Panc1 (cell line): ENCODE measurements at regions not wholly inside any gene's neighbourhood (a gene's known extent, or its start where the extent isn't known, plus 50 kb on each side); places are given as distances from the start of the nearest gene placed in this dataset.

Experiments used
- ATAC-seq: fragments of 200-7000 bp; cut with Tn5 transposase; 2 replicates; pipeline ENCODE4 v1.9.1; 2020; ENCODE audit warnings: mild to moderate bottlenecking, moderate library complexity
- BruUV-seq: library from RNA; stranded (reverse); fragments of 400-500 nt; replicated peaks from 2 replicates; lab custom pipeline; 2021; lab: Mats Ljungman, UMichigan
- CTCF ChIA-PET: fragments of 300-600 bp; sonication (Branson Sonifier 250); formaldehyde crosslinking; loops from one replicate; lab custom pipeline; 2022; ENCODE audit warnings: antibody characterized with exemption; lab: Charles Lee
- POLR2A ChIA-PET: fragments of 300-600 bp; sonication (Branson Sonifier 250); formaldehyde crosslinking; loops from one replicate; lab custom pipeline; 2022; ENCODE audit warnings: antibody characterized with exemption; lab: Charles Lee
- DNase-seq: peaks from one replicate; pipeline ENCODE4 v3.0.0-alpha.2; 2010; ENCODE audit warnings: low read depth, low spot score
- H3K27ac ChIP-seq: 2 replicates; pipeline ENCODE4 v1.5.1; 2011; ENCODE audit warnings: mild to moderate bottlenecking, low read length, inconsistent platforms
- H3K27me3 ChIP-seq: fragments of 200-500 bp; sonication (Bioruptor generic); 2 replicates; pipeline ENCODE4 v1.6.0; 2014; ENCODE audit warnings: low read length, inconsistent platforms; ENCODE audit not compliant: control insufficient read depth, insufficient read depth
- H3K36me3 ChIP-seq: fragments of 200-500 bp; sonication (Bioruptor generic); 2 replicates; pipeline ENCODE4 v1.5.1; 2014; ENCODE audit warnings: inconsistent platforms, mild to moderate bottlenecking, low read length, moderate library complexity; ENCODE audit not compliant: control insufficient read depth, insufficient read depth
- H3K4me1 ChIP-seq: 2 replicates; pipeline ENCODE4 v1.5.1; 2011; ENCODE audit warnings: inconsistent platforms, mild to moderate bottlenecking, low read length, moderate library complexity; ENCODE audit not compliant: control insufficient read depth, insufficient read depth
- H3K4me3 ChIP-seq, 2 experiments: 2 replicates each; pipeline ENCODE4 v1.5.1; 2011 to 2012; ENCODE audit warnings: low read depth in 2 of 2, low read length in 2 of 2, mild to moderate bottlenecking in 2 of 2, inconsistent platforms in 1 of 2, moderate library complexity in 1 of 2
- H3K9me3 ChIP-seq: fragments of 200-500 bp; sonication (Bioruptor generic); 2 replicates; pipeline ENCODE4 v1.5.1; 2014; ENCODE audit warnings: low read depth, mild to moderate bottlenecking, inconsistent platforms, low read length, moderate library complexity; ENCODE audit not compliant: control insufficient read depth, insufficient read depth
- POLR2AphosphoS5 ChIP-seq: IDR thresholded peaks from 2 replicates; pipeline ENCODE4 v1.6.1; 2012; ENCODE audit warnings: mild to moderate bottlenecking, low read depth, low read length, moderate library complexity
- SIN3A ChIP-seq: IDR thresholded peaks from 2 replicates; pipeline ENCODE4 v1.6.1; 2012; ENCODE audit warnings: low read depth, mild to moderate bottlenecking, low read length, moderate library complexity, borderline replicate concordance; ENCODE audit not compliant: insufficient read depth
- TCF7L2 ChIP-seq: IDR thresholded peaks from 2 replicates; pipeline ENCODE4 v1.6.1; 2011; ENCODE audit warnings: mild to moderate bottlenecking, low read depth, low read length, inconsistent platforms
- in situ Hi-C: cut with HindIII; loops from 2 replicates; pipeline ENCODE4 v1.10.0; 2016; ENCODE audit warnings: low sequenced_read_pairs, low pct_unique_long_range_greater_than_20kb
- intact Hi-C: fragments of 100-400 bp; cut with micrococcal nuclease; formaldehyde crosslinking; loops from one replicate; pipeline ENCODE4 v1.10.0; 2022; ENCODE audit not compliant: unreplicated experiment
- TF ChIP-seq, protein P1 (sequence below): fragments of 450-650 bp; IDR thresholded peaks from 2 replicates; pipeline ENCODE4 v1.5.1; 2017; ENCODE audit warnings: mild to moderate bottlenecking
- TF ChIP-seq, protein P2 (sequence below), 2 experiments: IDR thresholded peaks; 2 replicates each; pipeline ENCODE4 v1.6.1; 2011 to 2012; ENCODE audit warnings: low read depth in 2 of 2, control low read depth in 1 of 2, low read length in 1 of 2, mild to moderate bottlenecking in 1 of 2, moderate library complexity in 1 of 2; ENCODE audit not compliant: insufficient read depth in 1 of 2

DNA sequence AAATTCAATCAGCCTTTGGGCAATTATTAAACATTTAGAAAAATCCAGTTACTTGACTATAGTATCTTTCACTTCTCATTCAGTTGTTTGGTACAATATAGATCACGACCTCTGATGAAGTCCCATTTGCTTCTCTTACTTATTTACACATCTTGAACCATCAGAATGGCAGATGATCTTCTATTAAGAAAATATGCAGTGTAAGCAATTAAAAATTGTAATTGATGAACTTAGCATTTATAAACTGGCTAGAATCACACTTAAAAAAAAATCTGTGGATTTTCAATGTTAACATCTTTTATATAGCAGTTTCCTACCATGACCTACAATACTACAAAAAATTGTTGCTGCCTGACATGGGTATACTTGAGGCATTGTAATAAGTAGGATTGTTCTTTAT, 395.5 kb upstream of the CNTN4 start:
- Histone ChIP-seq H3K27ac (no peak overlapping the region), H3K36me3 (no peaks in the 10 kb centered on the region), H3K4me1 (no peaks in the 10 kb centered on the region), H3K27me3 (no peaks in the 10 kb centered on the region), H3K9me3 (no peaks in the 10 kb centered on the region), H3K4me3 (no peak overlapping the region)
- CTCF ChIA-PET = no interaction called here
- intact Hi-C loops (no loop called here), in situ Hi-C loops (no loop called here)
- no TSS peak for BruUV-seq
- ATAC-seq (no peak), DNase-seq (no peak)
- POLR2A ChIA-PET = no interaction called here
- TF ChIP-seq POLR2AphosphoS5 (no peak), TCF7L2 (no peak), SIN3A (no peak)
- TF ChIP-seq, protein P1, sequence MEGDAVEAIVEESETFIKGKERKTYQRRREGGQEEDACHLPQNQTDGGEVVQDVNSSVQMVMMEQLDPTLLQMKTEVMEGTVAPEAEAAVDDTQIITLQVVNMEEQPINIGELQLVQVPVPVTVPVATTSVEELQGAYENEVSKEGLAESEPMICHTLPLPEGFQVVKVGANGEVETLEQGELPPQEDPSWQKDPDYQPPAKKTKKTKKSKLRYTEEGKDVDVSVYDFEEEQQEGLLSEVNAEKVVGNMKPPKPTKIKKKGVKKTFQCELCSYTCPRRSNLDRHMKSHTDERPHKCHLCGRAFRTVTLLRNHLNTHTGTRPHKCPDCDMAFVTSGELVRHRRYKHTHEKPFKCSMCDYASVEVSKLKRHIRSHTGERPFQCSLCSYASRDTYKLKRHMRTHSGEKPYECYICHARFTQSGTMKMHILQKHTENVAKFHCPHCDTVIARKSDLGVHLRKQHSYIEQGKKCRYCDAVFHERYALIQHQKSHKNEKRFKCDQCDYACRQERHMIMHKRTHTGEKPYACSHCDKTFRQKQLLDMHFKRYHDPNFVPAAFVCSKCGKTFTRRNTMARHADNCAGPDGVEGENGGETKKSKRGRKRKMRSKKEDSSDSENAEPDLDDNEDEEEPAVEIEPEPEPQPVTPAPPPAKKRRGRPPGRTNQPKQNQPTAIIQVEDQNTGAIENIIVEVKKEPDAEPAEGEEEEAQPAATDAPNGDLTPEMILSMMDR = no peak
- TF ChIP-seq, protein P2, sequence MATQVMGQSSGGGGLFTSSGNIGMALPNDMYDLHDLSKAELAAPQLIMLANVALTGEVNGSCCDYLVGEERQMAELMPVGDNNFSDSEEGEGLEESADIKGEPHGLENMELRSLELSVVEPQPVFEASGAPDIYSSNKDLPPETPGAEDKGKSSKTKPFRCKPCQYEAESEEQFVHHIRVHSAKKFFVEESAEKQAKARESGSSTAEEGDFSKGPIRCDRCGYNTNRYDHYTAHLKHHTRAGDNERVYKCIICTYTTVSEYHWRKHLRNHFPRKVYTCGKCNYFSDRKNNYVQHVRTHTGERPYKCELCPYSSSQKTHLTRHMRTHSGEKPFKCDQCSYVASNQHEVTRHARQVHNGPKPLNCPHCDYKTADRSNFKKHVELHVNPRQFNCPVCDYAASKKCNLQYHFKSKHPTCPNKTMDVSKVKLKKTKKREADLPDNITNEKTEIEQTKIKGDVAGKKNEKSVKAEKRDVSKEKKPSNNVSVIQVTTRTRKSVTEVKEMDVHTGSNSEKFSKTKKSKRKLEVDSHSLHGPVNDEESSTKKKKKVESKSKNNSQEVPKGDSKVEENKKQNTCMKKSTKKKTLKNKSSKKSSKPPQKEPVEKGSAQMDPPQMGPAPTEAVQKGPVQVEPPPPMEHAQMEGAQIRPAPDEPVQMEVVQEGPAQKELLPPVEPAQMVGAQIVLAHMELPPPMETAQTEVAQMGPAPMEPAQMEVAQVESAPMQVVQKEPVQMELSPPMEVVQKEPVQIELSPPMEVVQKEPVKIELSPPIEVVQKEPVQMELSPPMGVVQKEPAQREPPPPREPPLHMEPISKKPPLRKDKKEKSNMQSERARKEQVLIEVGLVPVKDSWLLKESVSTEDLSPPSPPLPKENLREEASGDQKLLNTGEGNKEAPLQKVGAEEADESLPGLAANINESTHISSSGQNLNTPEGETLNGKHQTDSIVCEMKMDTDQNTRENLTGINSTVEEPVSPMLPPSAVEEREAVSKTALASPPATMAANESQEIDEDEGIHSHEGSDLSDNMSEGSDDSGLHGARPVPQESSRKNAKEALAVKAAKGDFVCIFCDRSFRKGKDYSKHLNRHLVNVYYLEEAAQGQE (IDR thresholded peaks at IDR 0.05; ENCODE audit: insufficient read depth in 1 of 2, low read depth in 2 of 2, low read length in 1 of 2) = no peak

DNA sequence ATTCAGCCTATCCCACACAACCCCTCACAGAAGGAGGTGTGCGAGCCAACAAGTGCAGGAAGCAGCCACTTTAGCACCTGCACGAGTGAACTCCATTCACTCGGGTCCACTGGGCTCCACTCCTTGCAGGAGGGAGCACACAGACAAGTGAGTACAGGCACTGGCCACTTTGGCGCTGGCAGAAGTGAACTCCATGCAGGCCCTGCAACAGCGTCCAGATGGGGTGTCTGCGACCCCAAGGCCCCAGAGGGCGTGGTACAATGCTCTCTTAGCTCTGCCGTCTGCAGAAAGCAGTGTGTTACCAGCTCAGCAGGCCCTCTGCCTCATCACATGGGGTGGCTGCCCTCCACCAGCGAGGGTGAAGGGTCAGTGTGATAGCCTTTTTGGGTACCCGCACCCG, 388.0 kb upstream of the CNTN4 start:
- ChIA-PET CTCF (no interaction called here), POLR2A (no interaction called here)
- intact Hi-C loops = no loop called here
- TF ChIP-seq, protein P1 = no peak
- TF ChIP-seq TCF7L2 = no peak
- TF ChIP-seq, protein P2 (IDR thresholded peaks at IDR 0.05; ENCODE audit: insufficient read depth in 1 of 2, low read depth in 2 of 2, low read length in 1 of 2) = no peak
- H3K27ac ChIP-seq = no peak overlapping the region
- no peaks in the 10 kb centered on the region for H3K27me3 ChIP-seq
- ATAC-seq (no peak), DNase-seq (no peak)
- H3K9me3 ChIP-seq = no peaks in the 10 kb centered on the region
- in situ Hi-C loops = no loop called here
- no TSS peak for BruUV-seq
- no peaks in the 10 kb centered on the region for H3K4me1 ChIP-seq
- H3K4me3 ChIP-seq = no peak overlapping the region
- no peaks in the 10 kb centered on the region for H3K36me3 ChIP-seq
